ENCODE measurements at regions not wholly inside any gene's neighbourhood (a gene's known extent, or its start where the extent isn't known, plus 50 kb on each side); places are given as distances from the start of the nearest gene placed in this dataset.

GRCh38 chr5:7955476-7955875 lies 86.5 kb downstream of the MTRR start:
- DNase-seq (ENCODE audit: low read depth): no peak

GRCh38 chr5:7957329-7957728 lies 88.4 kb downstream of the MTRR start:
- no peak for DNase-seq (ENCODE audit: low read depth)

- DNase-seq (ENCODE audit: low read depth): no peak
These were observed 91.2 kb downstream of the MTRR start for GRCh38 chr5:7960142-7960541.

GRCh38 chr5:7961540-7961939 lies 92.6 kb downstream of the MTRR start:
- DNase-seq (ENCODE audit: low read depth): no peak

GRCh38 chr5:7970816-7971215 lies 101.9 kb downstream of the MTRR start:
- DNase-seq (ENCODE audit: low read depth): no peak

- peak; percentile 11 for DNase-seq (ENCODE audit: low read depth)
These were observed 107.7 kb downstream of the MTRR start for GRCh38 chr5:7976411-7977190.

GRCh38 chr5:7978114-7978513 lies 109.2 kb downstream of the MTRR start:
- DNase-seq (ENCODE audit: low read depth): no peak

- DNase-seq (ENCODE audit: low read depth): no peak
These were observed 110.0 kb downstream of the MTRR start for GRCh38 chr5:7978991-7979390.

- DNase-seq (ENCODE audit: low read depth): no peak
These were observed 111.9 kb downstream of the MTRR start for GRCh38 chr5:7980881-7981280.

GRCh38 chr5:7983433-7983832 lies 114.5 kb downstream of the MTRR start:
- DNase-seq (ENCODE audit: low read depth): no peak

GRCh38 chr5:7991125-7991821 lies 122.3 kb downstream of the MTRR start:
- DNase-seq (ENCODE audit: low read depth): no peak

- DNase-seq (ENCODE audit: low read depth): no peak
These were observed 126.8 kb downstream of the MTRR start for GRCh38 chr5:7995688-7996294.

- DNase-seq (ENCODE audit: low read depth): no peak
These were observed 136.5 kb downstream of the MTRR start for GRCh38 chr5:8005416-8005815.

- no peak for DNase-seq (ENCODE audit: low read depth)
These were observed 143.4 kb downstream of the MTRR start for GRCh38 chr5:8012131-8012977.

GRCh38 chr5:8013948-8014710 lies 145.2 kb downstream of the MTRR start:
- DNase-seq (ENCODE audit: low read depth): no peak

GRCh38 chr5:8019719-8020218 lies 150.8 kb downstream of the MTRR start:
- no peak for DNase-seq (ENCODE audit: low read depth)

GRCh38 chr5:8020861-8021514 lies 152.0 kb downstream of the MTRR start:
- no peak for DNase-seq (ENCODE audit: low read depth)

GRCh38 chr5:8028243-8028642 lies 159.3 kb downstream of the MTRR start:
- no peak for DNase-seq (ENCODE audit: low read depth)

- no peak for DNase-seq (ENCODE audit: low read depth)
These were observed 164.3 kb downstream of the MTRR start for GRCh38 chr5:8033261-8033660.

- no peak for DNase-seq (ENCODE audit: low read depth)
These were observed 165.9 kb downstream of the MTRR start for GRCh38 chr5:8034852-8035251.

GRCh38 chr5:8048920-8049319 lies 180.0 kb downstream of the MTRR start:
- DNase-seq (ENCODE audit: low read depth): no peak
